DMS153 treated with DMSO at 0.1 percent for 48 hours (cell line): ENCODE measurements at regions not wholly inside any gene's neighbourhood (a gene's known extent, or its start where the extent isn't known, plus 50 kb on each side); places are given as distances from the start of the nearest gene placed in this dataset.
"Not testable (repeated sequence)": the region's sequence is repeated elsewhere in the genome, so short reads cannot be mapped to it uniquely, and the experiment has no call there.

Source experiments
- DNase-seq: peaks from one replicate; lab custom pipeline; 2025; ENCODE audit not compliant: unreplicated experiment; lab: John Stamatoyannopoulos, UW

GRCh38 chr7:145478541-145478940 is 638.1 kb upstream of the CNTNAP2 start:
- DNase-seq, result no peak

GRCh38 chr7:145474009-145474686 is 638.3 kb upstream of the TPK1 start:
- no peak for DNase-seq

GRCh38 chr7:145471883-145472282 is 636.0 kb upstream of the TPK1 start:
- no peak for DNase-seq

GRCh38 chr7:145464287-145464686 is 628.4 kb upstream of the TPK1 start:
- no peak for DNase-seq

- no peak for DNase-seq
Observed at GRCh38 chr7:145462463-145462862, 626.6 kb upstream of the TPK1 start.

- no peak for DNase-seq
Observed at GRCh38 chr7:145434811-145435210, 599.0 kb upstream of the TPK1 start.

- DNase-seq, result no peak
Observed at GRCh38 chr7:145431834-145432233, 596.0 kb upstream of the TPK1 start.

GRCh38 chr7:145418481-145418880 is 582.6 kb upstream of the TPK1 start:
- not testable (repeated sequence) for DNase-seq

- DNase-seq, result no peak
Observed at GRCh38 chr7:145411066-145411465, 575.2 kb upstream of the TPK1 start.

- DNase-seq, result no peak
Observed at GRCh38 chr7:145398758-145399157, 562.9 kb upstream of the TPK1 start.

GRCh38 chr7:145394126-145394525 is 558.3 kb upstream of the TPK1 start:
- no peak for DNase-seq

- DNase-seq, result no peak
Observed at GRCh38 chr7:145382762-145383161, 546.9 kb upstream of the TPK1 start.

- no peak for DNase-seq
Observed at GRCh38 chr7:145378197-145378596, 542.3 kb upstream of the TPK1 start.

- no peak for DNase-seq
Observed at GRCh38 chr7:145360511-145361100, 524.8 kb upstream of the TPK1 start.

GRCh38 chr7:145350334-145350733 is 514.5 kb upstream of the TPK1 start:
- DNase-seq, result no peak

- DNase-seq, result not testable (repeated sequence)
Observed at GRCh38 chr7:145349452-145349851, 513.6 kb upstream of the TPK1 start.

GRCh38 chr7:145347271-145347670 is 511.4 kb upstream of the TPK1 start:
- no peak for DNase-seq

- DNase-seq, result peak; percentile 6
Observed at GRCh38 chr7:145339319-145339718, 503.5 kb upstream of the TPK1 start.

- DNase-seq, result no peak
Observed at GRCh38 chr7:145331522-145331921, 495.7 kb upstream of the TPK1 start.

GRCh38 chr7:145331076-145331475 is 495.2 kb upstream of the TPK1 start:
- DNase-seq, result no peak

- DNase-seq, result no peak
Observed at GRCh38 chr7:145327646-145328045, 491.8 kb upstream of the TPK1 start.

- DNase-seq, result no peak
Observed at GRCh38 chr7:145324081-145324480, 488.2 kb upstream of the TPK1 start.

GRCh38 chr7:145313551-145313950 is 477.7 kb upstream of the TPK1 start:
- no peak for DNase-seq
